PC-3 (cell line): ENCODE measurements at regions not wholly inside any gene's neighbourhood (a gene's known extent, or its start where the extent isn't known, plus 50 kb on each side); places are given as distances from the start of the nearest gene placed in this dataset.

Experiments used
- ATAC-seq: fragments of 200-7000 bp; cut with Tn5 transposase; 2 replicates; pipeline ENCODE4 v1.9.1; 2020; ENCODE audit warnings: mild to moderate bottlenecking, moderate library complexity
- BruUV-seq: library from RNA; stranded (reverse); fragments of 400-500 nt; replicated peaks from 2 replicates; lab custom pipeline; 2021; lab: Mats Ljungman, UMichigan
- CTCF ChIA-PET: fragments of 300-600 bp; sonication (Branson Sonifier 250); formaldehyde crosslinking; loops from one replicate; lab custom pipeline; 2022; ENCODE audit warnings: antibody characterized with exemption; lab: Charles Lee
- POLR2A ChIA-PET: fragments of 300-600 bp; sonication (Branson Sonifier 250); formaldehyde crosslinking; loops from one replicate; lab custom pipeline; 2022; ENCODE audit warnings: antibody characterized with exemption; ENCODE audit not compliant: unreplicated experiment; lab: Charles Lee
- DNase-seq: peaks from one replicate; pipeline ENCODE4 v3.0.0-alpha.2; 2015
- H2AFZ ChIP-seq: fragments of 300-600 bp; sonication (generic); 2 replicates; pipeline ENCODE4 v1.6.0; 2016; ENCODE audit warnings: antibody characterized with exemption, low read length
- H3F3A ChIP-seq: fragments of 300-600 bp; sonication (generic); one replicate; pipeline ENCODE4 v1.6.0; 2017; ENCODE audit warnings: antibody characterized with exemption, low read length, control low read depth, mild to moderate bottlenecking; ENCODE audit not compliant: unreplicated experiment
- H3K27ac ChIP-seq: fragments of 300-600 bp; sonication (generic); 2 replicates; pipeline ENCODE4 v1.5.1; 2016; ENCODE audit warnings: mild to moderate bottlenecking, low read length
- H3K27me3 ChIP-seq: fragments of 300-600 bp; sonication (generic); 2 replicates; pipeline ENCODE4 v1.6.1; 2016; ENCODE audit warnings: low read length, mixed read lengths
- H3K36me3 ChIP-seq: fragments of 300-600 bp; sonication (generic); 2 replicates; pipeline ENCODE4 v1.6.1; 2016; ENCODE audit warnings: low read depth, mixed run types, low read length, mixed read lengths
- H3K4me1 ChIP-seq: fragments of 300-600 bp; sonication (generic); 2 replicates; pipeline ENCODE4 v1.5.1; 2016; ENCODE audit warnings: low read length; ENCODE audit not compliant: insufficient read depth
- H3K4me2 ChIP-seq: fragments of 300-600 bp; sonication (generic); 2 replicates; pipeline ENCODE4 v1.6.0; 2016; ENCODE audit warnings: low read length
- H3K4me3 ChIP-seq: fragments of 300-600 bp; sonication (generic); 2 replicates; pipeline ENCODE4 v1.5.1; 2016; ENCODE audit warnings: mild to moderate bottlenecking, low read length, mixed read lengths
- H3K79me2 ChIP-seq: fragments of 300-600 bp; sonication (generic); 2 replicates; pipeline ENCODE4 v1.6.1; 2017; ENCODE audit warnings: low read length, mixed read lengths
- H3K9ac ChIP-seq: fragments of 300-600 bp; sonication (generic); 2 replicates; pipeline ENCODE4 v1.6.0; 2016; ENCODE audit warnings: mild to moderate bottlenecking, low read length
- H3K9me2 ChIP-seq: fragments of 300-600 bp; sonication (generic); replicated peaks from 2 replicates; pipeline ENCODE4 v1.6.1; 2016; ENCODE audit warnings: mixed run types, low read length, mixed read lengths
- H3K9me3 ChIP-seq: fragments of 300-600 bp; sonication (generic); 2 replicates; pipeline ENCODE4 v1.6.1; 2016; ENCODE audit warnings: low read length, mixed read lengths
- H4K20me1 ChIP-seq: fragments of 300-600 bp; sonication (generic); 2 replicates; pipeline ENCODE4 v1.6.1; 2016; ENCODE audit warnings: low read length, mixed read lengths
- CTCF ChIP-seq: fragments of 300-600 bp; sonication (generic); conservative IDR thresholded peaks from 2 replicates; pipeline ENCODE4 v1.5.1; 2017; ENCODE audit warnings: antibody characterized with exemption, low read depth, mild to moderate bottlenecking, low read length
- EZH2 ChIP-seq: fragments of 300-600 bp; sonication (generic); IDR thresholded peaks from one replicate; pipeline ENCODE4 v1.6.1; 2017; ENCODE audit warnings: antibody characterized with exemption, mild to moderate bottlenecking, low read length; ENCODE audit not compliant: unreplicated experiment
- EZH2phosphoT487 ChIP-seq: fragments of 300-600 bp; sonication (generic); IDR thresholded peaks from 2 replicates; pipeline ENCODE4 v1.6.1; 2018; ENCODE audit warnings: mild to moderate bottlenecking, antibody characterized with exemption, low read length, borderline replicate concordance
- intact Hi-C: fragments of 100-400 bp; cut with micrococcal nuclease; formaldehyde crosslinking; loops from 2 replicates; pipeline ENCODE4 v1.9.0; 2023

GRCh38 chr2:172357442-172357841, 69.9 kb upstream of the ITGA6 start:
- ATAC-seq (no peak), DNase-seq (no peak)
- Histone ChIP-seq H2AFZ (no peak overlapping the region), H3K27ac (no peak overlapping the region), H3F3A (no peaks in the 10 kb centered on the region), H3K9ac (no peak overlapping the region), H3K79me2 (no peaks in the 10 kb centered on the region), H4K20me1 (no peaks in the 10 kb centered on the region), H3K4me1 (peaks cover 5% of the 10 kb centered on the region; the same call in 1 of the 2 replicates), H3K9me3 (no peaks in the 10 kb centered on the region), H3K4me2 (no peak overlapping the region), H3K27me3 (no peaks in the 10 kb centered on the region), H3K4me3 (no peak overlapping the region), H3K36me3 (no peaks in the 10 kb centered on the region), H3K9me2 (no peaks in the 10 kb centered on the region)
- CTCF ChIA-PET, result no interaction called here
- intact Hi-C loops, result no loop called here
- POLR2A ChIA-PET, result no interaction called here
- BruUV-seq, result no TSS peak
- TF ChIP-seq EZH2, result no peak
- no peak for TF ChIP-seq CTCF
- TF ChIP-seq EZH2phosphoT487, result no peak

DNA sequence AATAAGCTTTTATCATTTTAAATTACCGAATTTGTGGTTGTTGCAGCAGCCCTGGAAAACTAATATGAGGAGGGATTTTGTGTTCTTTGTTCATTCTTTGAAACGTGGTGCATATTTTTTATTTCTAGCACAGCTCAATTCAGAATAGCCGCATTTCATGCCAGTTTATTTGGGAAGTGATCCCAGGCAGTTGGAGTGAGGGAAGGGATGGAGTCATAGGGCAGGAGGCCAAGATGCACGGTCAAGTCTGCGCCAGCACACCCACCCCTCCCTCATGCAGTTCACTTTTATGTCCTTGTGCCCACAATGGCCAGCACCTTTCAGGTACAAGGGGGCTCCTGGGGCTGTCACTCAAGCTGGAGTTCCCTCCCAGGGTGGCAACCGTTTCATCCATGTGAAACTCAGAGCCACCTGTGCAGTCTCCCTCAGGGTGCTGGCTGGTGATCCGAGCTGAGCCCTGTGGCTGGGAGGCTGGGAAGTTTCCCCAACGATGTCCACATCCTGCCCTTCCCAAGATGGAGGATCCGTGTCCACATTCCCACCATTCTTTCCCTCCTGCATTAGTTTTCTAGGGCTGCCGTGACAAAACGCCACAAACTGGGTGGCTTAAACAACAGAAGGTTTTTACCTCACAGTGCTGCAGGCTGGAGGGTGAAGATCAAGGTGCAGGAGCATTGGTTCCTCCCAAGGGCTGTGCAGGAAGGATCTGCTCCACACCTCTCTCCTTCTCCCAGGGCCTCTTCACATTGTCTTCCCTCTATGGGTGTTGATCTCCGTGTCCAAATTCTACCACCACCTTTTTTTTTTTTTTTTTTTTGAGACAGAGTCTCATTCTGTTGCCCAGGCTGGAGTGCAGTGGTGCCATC, 68.5 kb upstream of the ITGA6 start:
- POLR2A ChIA-PET, result no interaction called here
- intact Hi-C loops, result no loop called here

More for the DNA sequence above, 68.5 kb upstream of the ITGA6 start:
- H3K27me3 ChIP-seq, result no peaks in the 10 kb centered on the region
- TF ChIP-seq EZH2phosphoT487 (no peak), EZH2 (no peak), CTCF (no peak)
- no peak overlapping the region for H3K9ac ChIP-seq
- H3F3A ChIP-seq, result no peaks in the 10 kb centered on the region
- CTCF ChIA-PET, result no interaction called here
- H3K4me1 ChIP-seq, result peaks cover 5% of the 10 kb centered on the region; the same call in 1 of the 2 replicates
- H3K36me3 ChIP-seq, result no peaks in the 10 kb centered on the region
- H3K4me2 ChIP-seq, result no peak overlapping the region
- ATAC-seq, result no peak
- no peaks in the 10 kb centered on the region for H3K9me3 ChIP-seq
- H3K27ac ChIP-seq, result no peak overlapping the region
- no TSS peak for BruUV-seq
- no peak for DNase-seq
- no peaks in the 10 kb centered on the region for H4K20me1 ChIP-seq
- H3K4me3 ChIP-seq, result no peak overlapping the region
- no peak overlapping the region for H2AFZ ChIP-seq
- H3K79me2 ChIP-seq, result no peaks in the 10 kb centered on the region
- no peaks in the 10 kb centered on the region for H3K9me2 ChIP-seq
